Liver (tissue), 8 donors: ENCODE measurements at regions not wholly inside any gene's neighbourhood (a gene's known extent, or its start where the extent isn't known, plus 50 kb on each side); places are given as distances from the start of the nearest gene placed in this dataset.

ENCODE experiments used
- DNase-seq: peaks from one replicate; pipeline ENCODE4 v3.0.0-alpha.2; 2017; ENCODE audit warnings: low spot score
- H3K27ac ChIP-seq, 2 donors: one replicate each; pipeline ENCODE4 v1.7.0; 2013; ENCODE audit warnings: inconsistent platforms in 2 of 2, low read length in 2 of 2, control low read depth in 1 of 2, low read depth in 1 of 2, mild to moderate bottlenecking in 1 of 2
- H3K27me3 ChIP-seq, 4 donors: one replicate each; pipeline versions ENCODE4 v1.6.1 to v1.7.0; 2013; ENCODE audit warnings: low read length in 3 of 4, inconsistent platforms in 1 of 4, mild to moderate bottlenecking in 1 of 4, moderate library complexity in 1 of 4; ENCODE audit not compliant: control insufficient read depth in 4 of 4, insufficient read depth in 4 of 4
- H3K36me3 ChIP-seq, 4 donors: one replicate each; pipeline versions ENCODE4 v1.6.1 to v1.7.0; 2013; ENCODE audit warnings: low read length in 3 of 4, mild to moderate bottlenecking in 3 of 4, low read depth in 1 of 4, moderate library complexity in 1 of 4; ENCODE audit not compliant: control insufficient read depth in 4 of 4, insufficient read depth in 3 of 4
- H3K4me1 ChIP-seq, 4 donors: one replicate each; pipeline versions ENCODE4 v1.6.1 to v1.7.0; 2013; ENCODE audit warnings: low read length in 3 of 4, mild to moderate bottlenecking in 3 of 4, moderate library complexity in 1 of 4; ENCODE audit not compliant: control insufficient read depth in 4 of 4, insufficient read depth in 4 of 4
- H3K4me3 ChIP-seq, 3 donors: one replicate each; pipeline versions ENCODE4 v1.6.1 to v1.7.0; 2013; ENCODE audit warnings: low read length in 3 of 3, control low read depth in 1 of 3, low read depth in 1 of 3, mild to moderate bottlenecking in 1 of 3
- H3K9ac ChIP-seq, 2 donors: one replicate each; pipeline ENCODE4 v1.7.0; 2013; ENCODE audit warnings: low read length in 2 of 2, mild to moderate bottlenecking in 2 of 2, moderate library complexity in 2 of 2, control low read depth in 1 of 2, low read depth in 1 of 2
- H3K9me3 ChIP-seq, 4 donors: one replicate each; pipeline versions ENCODE4 v1.6.1 to v1.7.0; 2013; ENCODE audit warnings: low read length in 3 of 4; ENCODE audit not compliant: control insufficient read depth in 4 of 4
- EGR1 ChIP-seq, 2 donors: IDR thresholded peaks; 2 replicates each; pipeline ENCODE4 v1.6.1; 2016 to 2018; ENCODE audit warnings: antibody characterized with exemption in 2 of 2, low read depth in 2 of 2
- FOXA2 ChIP-seq: IDR thresholded peaks from 2 replicates; pipeline ENCODE4 v1.6.1; 2016; ENCODE audit warnings: antibody characterized with exemption
- GABPA ChIP-seq, 2 donors: IDR thresholded peaks in 1 of 2; conservative IDR thresholded peaks in 1 of 2; 2 replicates each; pipeline ENCODE4 v1.6.1; 2016; ENCODE audit warnings: antibody characterized with exemption in 2 of 2, mild to moderate bottlenecking in 1 of 2, moderate library complexity in 1 of 2
- HNF4A ChIP-seq, 2 donors: conservative IDR thresholded peaks; 2 replicates each; pipeline ENCODE4 v1.6.1; 2016; ENCODE audit warnings: antibody characterized with exemption in 2 of 2, mild to moderate bottlenecking in 2 of 2
- JUND ChIP-seq, 2 donors: IDR thresholded peaks; 2 replicates each; pipeline ENCODE4 v1.6.1; 2016; ENCODE audit warnings: antibody characterized with exemption in 2 of 2
- MAX ChIP-seq: IDR thresholded peaks from 2 replicates; pipeline ENCODE4 v1.6.1; 2016; ENCODE audit warnings: antibody characterized with exemption
- NR2F2 ChIP-seq: IDR thresholded peaks from 2 replicates; pipeline ENCODE4 v1.6.1; 2016; ENCODE audit warnings: antibody characterized with exemption
- REST ChIP-seq: IDR thresholded peaks from 2 replicates; pipeline ENCODE4 v1.6.1; 2016; ENCODE audit warnings: antibody characterized with exemption, mild to moderate bottlenecking
- SP1 ChIP-seq: IDR thresholded peaks from 2 replicates; pipeline ENCODE4 v1.6.1; 2018; ENCODE audit warnings: antibody characterized with exemption, mild to moderate bottlenecking
- TAF1 ChIP-seq: conservative IDR thresholded peaks from 2 replicates; pipeline ENCODE4 v1.6.1; 2016; ENCODE audit warnings: antibody characterized with exemption, mild to moderate bottlenecking
- YY1 ChIP-seq: IDR thresholded peaks from 2 replicates; pipeline ENCODE4 v1.6.1; 2016; ENCODE audit warnings: antibody characterized with exemption, mild to moderate bottlenecking
- WGBS: extraction: QIAGEN DNeasy Blood & Tissue Kit; methylation state at CpG from one replicate; pipeline ENCODE4 v1.1.7; 2013; 5-methylcytosine and 5-hydroxymethylcytosine counted together
- TF ChIP-seq, protein P1 (sequence below): fragments of 150-350 bp; IDR thresholded peaks from 2 replicates; pipeline ENCODE4 v1.5.1; 2017; ENCODE audit warnings: improper control_type of control experiment, low read depth, low read length; ENCODE audit not compliant: missing input control
- donor health status: healthy.
- donor health status: healthy.
- donor health status: healthy.
- donor health status: healthy.
- donor health status: healthy.

GRCh38 chr3:117248153-117248552 is 538.6 kb downstream of the TUSC7 start:
- Histone ChIP-seq H3K4me1 (no peaks in the 10 kb centered on the region), H3K9ac (no peak overlapping the region), H3K27ac (no peak overlapping the region), H3K4me3 (no peak overlapping the region), H3K27me3 (no peaks in the 10 kb centered on the region), H3K9me3 (no peaks in the 10 kb centered on the region), H3K36me3 (no peaks in the 10 kb centered on the region)
- DNase-seq, result no peak
- 86% methylated on average over 1 of the region's 1 CpG for WGBS
- TF ChIP-seq REST, result no peak

- H3K36me3 ChIP-seq, result no peaks in the 10 kb centered on the region
- WGBS, result 34% methylated on average over 2 of the region's 2 CpGs
- no peak for TF ChIP-seq NR2F2
- no peak for TF ChIP-seq REST
- no peak for TF ChIP-seq TAF1
- TF ChIP-seq MAX, result no peak
- no peak for TF ChIP-seq GABPA (IDR thresholded peaks at IDR 0.05 in 1 of 2, conservative IDR thresholded peaks at IDR 0.05 in 1 of 2)
- no peak for TF ChIP-seq JUND (IDR thresholded peaks at IDR 0.05)
- TF ChIP-seq, protein P1, sequence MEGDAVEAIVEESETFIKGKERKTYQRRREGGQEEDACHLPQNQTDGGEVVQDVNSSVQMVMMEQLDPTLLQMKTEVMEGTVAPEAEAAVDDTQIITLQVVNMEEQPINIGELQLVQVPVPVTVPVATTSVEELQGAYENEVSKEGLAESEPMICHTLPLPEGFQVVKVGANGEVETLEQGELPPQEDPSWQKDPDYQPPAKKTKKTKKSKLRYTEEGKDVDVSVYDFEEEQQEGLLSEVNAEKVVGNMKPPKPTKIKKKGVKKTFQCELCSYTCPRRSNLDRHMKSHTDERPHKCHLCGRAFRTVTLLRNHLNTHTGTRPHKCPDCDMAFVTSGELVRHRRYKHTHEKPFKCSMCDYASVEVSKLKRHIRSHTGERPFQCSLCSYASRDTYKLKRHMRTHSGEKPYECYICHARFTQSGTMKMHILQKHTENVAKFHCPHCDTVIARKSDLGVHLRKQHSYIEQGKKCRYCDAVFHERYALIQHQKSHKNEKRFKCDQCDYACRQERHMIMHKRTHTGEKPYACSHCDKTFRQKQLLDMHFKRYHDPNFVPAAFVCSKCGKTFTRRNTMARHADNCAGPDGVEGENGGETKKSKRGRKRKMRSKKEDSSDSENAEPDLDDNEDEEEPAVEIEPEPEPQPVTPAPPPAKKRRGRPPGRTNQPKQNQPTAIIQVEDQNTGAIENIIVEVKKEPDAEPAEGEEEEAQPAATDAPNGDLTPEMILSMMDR, result no peak
- no peak for TF ChIP-seq HNF4A (conservative IDR thresholded peaks at IDR 0.05)
- no peak for TF ChIP-seq SP1
- no peak for TF ChIP-seq EGR1 (IDR thresholded peaks at IDR 0.05; ENCODE audit: low read depth in 2 of 2)
- TF ChIP-seq YY1, result no peak
- TF ChIP-seq FOXA2, result no peak
- no peak for DNase-seq
- no peak overlapping the region for H3K9ac ChIP-seq
- no peak overlapping the region for H3K27ac ChIP-seq
- H3K4me3 ChIP-seq, result no peak overlapping the region
- no peaks in the 10 kb centered on the region for H3K9me3 ChIP-seq
- H3K4me1 ChIP-seq, result peaks cover 2 to 10% (median 7%) of the 10 kb centered on the region in 4 donors
- H3K27me3 ChIP-seq, result no peaks in the 10 kb centered on the region
Measured at GRCh38 chr3:117252208-117252607, 542.6 kb downstream of the TUSC7 start.
